ENCODE measurements at regions not wholly inside any gene's neighbourhood (a gene's known extent, or its start where the extent isn't known, plus 50 kb on each side); places are given as distances from the start of the nearest gene placed in this dataset.

- Histone ChIP-seq H3K27ac (ENCODE audit: poor library complexity, severe bottlenecking) (no peak overlapping the region), H3K4me1 (ENCODE audit: insufficient read depth, poor library complexity, severe bottlenecking) (no peaks in the 10 kb centered on the region), H3K9me3 (ENCODE audit: severe bottlenecking) (no peaks in the 10 kb centered on the region), H3K27me3 (ENCODE audit: insufficient read depth, poor library complexity, severe bottlenecking) (no peaks in the 10 kb centered on the region), H3K36me3 (ENCODE audit: low read depth) (no peaks in the 10 kb centered on the region), H3K4me3 (ENCODE audit: severe bottlenecking) (no peak overlapping the region)
- no peak for DNase-seq (ENCODE audit: low spot score)
- no peak for TF ChIP-seq CTCF (IDR thresholded peaks at IDR 0.05; ENCODE audit: poor library complexity, severe bottlenecking)
- no peak; the same call in 2 of the 3 replicates for ATAC-seq (ENCODE audit: low read depth)
These were observed 149.9 kb downstream of the SHQ1 start for GRCh38 chr3:72698154-72698917.

- no peak overlapping the region for H3K27ac ChIP-seq (ENCODE audit: poor library complexity, severe bottlenecking)
- TF ChIP-seq CTCF (IDR thresholded peaks at IDR 0.05; ENCODE audit: poor library complexity, severe bottlenecking), result no peak
These were observed 150.5 kb downstream of the SHQ1 start for GRCh38 chr3:72697717-72698116.

DNA sequence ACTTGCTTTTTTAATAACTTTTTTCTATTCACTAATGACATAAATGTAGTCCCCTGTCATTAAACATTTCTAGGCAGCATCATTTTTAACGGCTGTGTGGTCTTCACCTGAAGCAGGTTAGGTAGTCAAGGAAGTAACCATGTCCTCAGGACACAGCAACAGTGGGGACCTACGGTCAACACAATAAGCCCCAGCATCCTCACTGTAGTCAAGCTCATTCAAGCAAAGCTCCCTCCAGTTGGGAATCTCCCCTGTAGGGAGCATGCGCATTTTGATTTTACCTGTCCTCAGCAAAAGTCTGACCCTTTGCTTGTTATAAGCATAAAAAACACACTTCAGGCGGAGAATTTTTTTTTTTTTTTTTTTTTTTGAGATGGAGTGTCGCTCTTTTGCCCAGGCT lies 151.4 kb downstream of the SHQ1 start:
- no peak overlapping the region for H3K4me3 ChIP-seq (ENCODE audit: severe bottlenecking)
- H3K27me3 ChIP-seq (ENCODE audit: insufficient read depth, poor library complexity, severe bottlenecking), result no peaks in the 10 kb centered on the region
- ATAC-seq (ENCODE audit: low read depth) (no peak), DNase-seq (ENCODE audit: low spot score) (no peak)
- no peak overlapping the region for H3K27ac ChIP-seq (ENCODE audit: poor library complexity, severe bottlenecking)
- H3K4me1 ChIP-seq (ENCODE audit: insufficient read depth, poor library complexity, severe bottlenecking), result no peaks in the 10 kb centered on the region
- no peaks in the 10 kb centered on the region for H3K36me3 ChIP-seq (ENCODE audit: low read depth)
- H3K9me3 ChIP-seq (ENCODE audit: severe bottlenecking), result no peaks in the 10 kb centered on the region
- no peak for TF ChIP-seq CTCF (IDR thresholded peaks at IDR 0.05; ENCODE audit: poor library complexity, severe bottlenecking)

More at GRCh38 chr3:72697717-72698116, 150.5 kb downstream of the SHQ1 start:
- Histone ChIP-seq H3K4me3 (ENCODE audit: severe bottlenecking) (no peak overlapping the region), H3K36me3 (ENCODE audit: low read depth) (no peaks in the 10 kb centered on the region), H3K9me3 (ENCODE audit: severe bottlenecking) (no peaks in the 10 kb centered on the region), H3K4me1 (ENCODE audit: insufficient read depth, poor library complexity, severe bottlenecking) (no peaks in the 10 kb centered on the region), H3K27me3 (ENCODE audit: insufficient read depth, poor library complexity, severe bottlenecking) (no peaks in the 10 kb centered on the region)
- DNase-seq (ENCODE audit: low spot score) (no peak), ATAC-seq (ENCODE audit: low read depth) (no peak)

DNA sequence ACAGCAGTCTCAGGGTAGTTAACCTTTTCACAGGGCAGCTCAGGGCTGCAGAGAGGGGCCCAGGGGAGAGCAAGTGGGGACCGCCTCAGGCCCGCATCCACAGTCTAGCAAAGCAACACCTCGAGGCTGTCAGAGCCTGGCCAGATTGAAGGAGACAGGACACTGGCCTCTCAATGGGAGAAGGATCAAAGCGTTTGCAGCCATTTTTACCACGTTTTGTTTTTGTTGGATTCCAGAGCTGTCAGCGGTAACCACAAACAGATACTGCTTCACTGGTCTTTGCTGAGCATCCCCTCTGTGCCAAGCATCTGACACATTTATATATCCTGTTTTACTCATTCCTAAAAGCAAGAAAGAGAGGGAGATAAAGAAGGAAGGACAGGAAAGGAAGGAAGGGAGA lies 153.8 kb downstream of the SHQ1 start:
- H3K27me3 ChIP-seq (ENCODE audit: insufficient read depth, poor library complexity, severe bottlenecking), result no peaks in the 10 kb centered on the region
- no peak for ATAC-seq (ENCODE audit: low read depth)
- DNase-seq (ENCODE audit: low spot score), result no peak

More for the DNA sequence above, 153.8 kb downstream of the SHQ1 start:
- Histone ChIP-seq H3K9me3 (ENCODE audit: severe bottlenecking) (no peaks in the 10 kb centered on the region), H3K4me3 (ENCODE audit: severe bottlenecking) (no peak overlapping the region), H3K36me3 (ENCODE audit: low read depth) (no peaks in the 10 kb centered on the region), H3K27ac (ENCODE audit: poor library complexity, severe bottlenecking) (no peak overlapping the region), H3K4me1 (ENCODE audit: insufficient read depth, poor library complexity, severe bottlenecking) (no peaks in the 10 kb centered on the region)
- TF ChIP-seq CTCF (IDR thresholded peaks at IDR 0.05; ENCODE audit: poor library complexity, severe bottlenecking), result no peak
